Keratinocyte (primary cell): ENCODE measurements at regions not wholly inside any gene's neighbourhood (a gene's known extent, or its start where the extent isn't known, plus 50 kb on each side); places are given as distances from the start of the nearest gene placed in this dataset.

Source experiments
- DNase-seq: peaks from one replicate; pipeline ENCODE4 v3.0.0-alpha.2; 2011; ENCODE audit warnings: low read depth, missing footprints, low spot score
- FAIRE-seq: peaks from 2 replicates; lab custom pipeline; 2011; peaks lifted over from hg19 to GRCh38; lab: Jason Lieb, UNC
- H2AFZ ChIP-seq: 2 replicates; pipeline ENCODE4 v1.6.0; 2012; ENCODE audit warnings: low read length, control low read depth, inconsistent platforms; ENCODE audit not compliant: control insufficient read depth
- H3K27ac ChIP-seq: 2 replicates; pipeline ENCODE4 v1.5.1; 2011; ENCODE audit warnings: low read length; ENCODE audit not compliant: control insufficient read depth, insufficient read depth
- H3K27me3 ChIP-seq: 3 replicates; pipeline ENCODE4 v1.6.0; 2011; ENCODE audit warnings: low read length; ENCODE audit not compliant: control insufficient read depth, insufficient read depth; ENCODE audit errors: extremely low read depth
- H3K36me3 ChIP-seq, 2 experiments: 2 replicates in 1 of 2; 3 replicates in 1 of 2; pipeline ENCODE4 v1.5.1; 2011; ENCODE audit warnings: low read length in 2 of 2, mild to moderate bottlenecking in 1 of 2; ENCODE audit not compliant: control insufficient read depth in 2 of 2, insufficient read depth in 2 of 2; ENCODE audit errors: extremely low read depth in 1 of 2
- H3K4me1 ChIP-seq: 3 replicates; pipeline ENCODE4 v1.5.1; 2011; ENCODE audit warnings: low read length; ENCODE audit not compliant: control insufficient read depth, insufficient read depth; ENCODE audit errors: extremely low read depth
- H3K4me2 ChIP-seq: 3 replicates; pipeline ENCODE4 v1.6.0; 2011; ENCODE audit warnings: low read depth, low read length; ENCODE audit not compliant: control insufficient read depth, insufficient read depth; ENCODE audit errors: extremely low read depth
- H3K4me3 ChIP-seq, 3 experiments: fragments of 200-600 bp in 1 of 3; sonication (generic) in 1 of 3; 2 replicates in 2 of 3; 3 replicates in 1 of 3; pipeline ENCODE4 v1.5.1; 2011 to 2016; ENCODE audit warnings: low read length in 3 of 3, mild to moderate bottlenecking in 3 of 3, control low read depth in 2 of 3, inconsistent platforms in 1 of 3, low read depth in 1 of 3, mixed read lengths in 1 of 3, mixed run types in 1 of 3, moderate library complexity in 1 of 3; ENCODE audit not compliant: control insufficient read depth in 2 of 3, insufficient read depth in 2 of 3; ENCODE audit errors: extremely low read depth in 1 of 3
- H3K79me2 ChIP-seq: 2 replicates; pipeline ENCODE4 v1.6.0; 2012; ENCODE audit warnings: low read length; ENCODE audit not compliant: control insufficient read depth, insufficient read depth
- H3K9ac ChIP-seq: 3 replicates; pipeline ENCODE4 v1.6.0; 2011; ENCODE audit warnings: low read length; ENCODE audit not compliant: control insufficient read depth, insufficient read depth; ENCODE audit errors: extremely low read depth
- H3K9me1 ChIP-seq: 3 replicates; pipeline ENCODE4 v1.6.0; 2011; ENCODE audit warnings: low read length; ENCODE audit not compliant: control insufficient read depth, insufficient read depth; ENCODE audit errors: extremely low read depth
- H3K9me3 ChIP-seq: 2 replicates; pipeline ENCODE4 v1.5.1; 2012; ENCODE audit warnings: low read depth, low read length; ENCODE audit not compliant: control insufficient read depth
- H4K20me1 ChIP-seq: 3 replicates; pipeline ENCODE4 v1.6.0; 2011; ENCODE audit warnings: low read length; ENCODE audit not compliant: control insufficient read depth, insufficient read depth; ENCODE audit errors: extremely low read depth
- CTCF ChIP-seq, 3 experiments: IDR thresholded peaks in 1 of 3; conservative IDR thresholded peaks in 1 of 3; optimal IDR thresholded peaks in 1 of 3; 2 replicates in 2 of 3; 3 replicates in 1 of 3; pipeline versions ENCODE3 to v1.5.1; 2011; ENCODE audit warnings: low read length in 3 of 3, mild to moderate bottlenecking in 3 of 3, moderate library complexity in 2 of 3, control low read depth in 1 of 3, inconsistent platforms in 1 of 3; ENCODE audit not compliant: insufficient read depth in 2 of 3; ENCODE audit errors: extremely low read depth in 1 of 3
- EZH2 ChIP-seq: IDR thresholded peaks from one replicate; pipeline ENCODE4 v1.6.1; 2012; ENCODE audit warnings: inconsistent platforms, mild to moderate bottlenecking, low read length, moderate library complexity
- dilution Hi-C: fragments of 300-500 bp; cut with MboI; formaldehyde crosslinking; loops from one replicate; pipeline ENCODE4 v1.7.0; 2020; ENCODE audit warnings: low sequenced_read_pairs; ENCODE audit not compliant: extremely low pct_ligation_motif_present

- Histone ChIP-seq H3K4me1 (no peaks in the 10 kb centered on the region), H3K9me3 (peaks cover 1% of the 10 kb centered on the region), H3K79me2 (no peaks in the 10 kb centered on the region), H3K36me3 (no peaks in the 10 kb centered on the region), H3K27ac (no peak overlapping the region), H3K4me3 (no peak overlapping the region), H3K9ac (no peak overlapping the region), H3K27me3 (no peaks in the 10 kb centered on the region), H3K9me1 (no peaks in the 10 kb centered on the region), H3K4me2 (no peak overlapping the region), H4K20me1 (no peaks in the 10 kb centered on the region), H2AFZ (no peak overlapping the region)
- dilution Hi-C loops = no loop called here
- TF ChIP-seq EZH2 (no peak), CTCF (optimal IDR thresholded peaks at IDR 0.05 in 1 of 3, IDR thresholded peaks at IDR 0.05 in 1 of 3, conservative IDR thresholded peaks at IDR 0.05 in 1 of 3; ENCODE audit: extremely low read depth in 1 of 3, insufficient read depth in 2 of 3, low read length in 3 of 3) (no peak)
- DNase-seq (no peak), FAIRE-seq (no peak)
Observed at GRCh38 chr19:27844261-27844660, 1368.7 kb downstream of the UQCRFS1 start.

GRCh38 chr19:27843861-27844260 lies 1369.1 kb downstream of the UQCRFS1 start:
- dilution Hi-C loops = no loop called here
- Histone ChIP-seq H3K9me3 (no peaks in the 10 kb centered on the region), H3K27ac (no peak overlapping the region), H3K4me1 (no peaks in the 10 kb centered on the region), H3K27me3 (no peaks in the 10 kb centered on the region), H4K20me1 (no peaks in the 10 kb centered on the region), H3K9ac (no peak overlapping the region), H3K9me1 (no peaks in the 10 kb centered on the region), H2AFZ (no peak overlapping the region), H3K36me3 (no peaks in the 10 kb centered on the region), H3K4me3 (no peak overlapping the region), H3K4me2 (no peak overlapping the region), H3K79me2 (no peaks in the 10 kb centered on the region)
- FAIRE-seq (no peak), DNase-seq (no peak)
- TF ChIP-seq CTCF (optimal IDR thresholded peaks at IDR 0.05 in 1 of 3, IDR thresholded peaks at IDR 0.05 in 1 of 3, conservative IDR thresholded peaks at IDR 0.05 in 1 of 3; ENCODE audit: extremely low read depth in 1 of 3, insufficient read depth in 2 of 3, low read length in 3 of 3) (no peak), EZH2 (no peak)
